NCI-H345 (cell line): ENCODE measurements at regions not wholly inside any gene's neighbourhood (a gene's known extent, or its start where the extent isn't known, plus 50 kb on each side); places are given as distances from the start of the nearest gene placed in this dataset.

Experiments
- DNase-seq: peaks from one replicate; lab custom pipeline; 2025; lab: John Stamatoyannopoulos, UW

GRCh38 chr2:111219285-111219684 lies 98.6 kb downstream of the BCL2L11 start:
- no peak for DNase-seq

DNA sequence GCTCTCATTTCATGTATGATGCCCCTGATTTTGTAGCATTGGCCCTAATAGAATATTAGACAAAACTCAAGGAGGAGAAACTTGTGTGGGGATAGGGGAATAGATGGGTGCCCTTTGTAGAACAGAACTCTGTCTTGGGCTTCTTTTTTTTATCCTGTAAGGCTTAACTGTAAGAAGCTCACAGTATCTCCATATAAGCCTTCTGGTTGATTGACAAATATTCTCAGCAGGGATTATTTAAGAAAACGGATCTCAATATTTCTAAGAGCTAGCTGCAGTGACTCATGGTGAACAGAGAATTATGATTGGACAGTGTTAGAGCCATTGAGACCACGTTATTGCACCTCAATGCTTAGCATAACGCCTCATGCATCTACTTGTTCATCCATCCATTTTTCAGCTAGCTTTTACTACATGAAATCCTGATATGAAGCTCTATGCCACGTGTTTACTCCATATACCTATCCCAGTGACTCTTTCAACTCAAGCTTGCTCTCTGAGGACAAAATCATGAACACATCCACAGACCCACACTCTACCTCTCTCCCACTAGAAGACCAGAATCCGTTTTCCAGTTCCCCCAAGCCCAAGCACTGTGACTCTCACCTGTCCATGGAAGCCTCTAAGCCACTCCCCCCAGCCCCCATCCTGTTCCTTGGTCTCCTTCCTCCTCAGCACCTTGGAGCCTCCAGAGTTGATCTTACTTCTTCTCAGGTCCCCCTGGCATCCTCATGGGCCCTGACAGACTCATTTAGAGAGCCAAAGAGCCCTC lies 99.2 kb downstream of the BCL2L11 start:
- DNase-seq, result no peak

- no peak for DNase-seq
Measured at GRCh38 chr2:111220962-111221361, 100.2 kb downstream of the BCL2L11 start.

DNA sequence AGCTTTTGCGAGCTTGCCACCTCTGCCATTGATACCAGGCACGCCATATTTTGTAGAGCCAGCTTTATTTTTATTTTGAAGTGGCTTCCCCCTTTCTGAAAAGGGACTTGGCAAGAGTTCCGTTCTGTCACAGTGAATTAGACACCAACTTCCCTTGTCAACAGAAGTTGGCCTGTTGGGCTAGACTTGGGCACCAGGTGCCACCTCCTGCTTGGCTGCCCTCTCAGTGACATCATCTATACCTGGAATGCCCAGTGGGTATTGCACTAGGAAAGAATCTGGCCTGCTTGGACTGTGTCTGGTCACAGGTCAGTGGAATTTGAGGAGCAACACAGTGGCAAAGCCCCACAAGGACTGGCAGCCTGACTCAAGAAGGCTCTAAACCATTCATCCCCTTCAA lies 101.0 kb downstream of the BCL2L11 start:
- peak; percentile 89 for DNase-seq

GRCh38 chr2:111222204-111222866 lies 101.6 kb downstream of the BCL2L11 start:
- no peak for DNase-seq

DNA sequence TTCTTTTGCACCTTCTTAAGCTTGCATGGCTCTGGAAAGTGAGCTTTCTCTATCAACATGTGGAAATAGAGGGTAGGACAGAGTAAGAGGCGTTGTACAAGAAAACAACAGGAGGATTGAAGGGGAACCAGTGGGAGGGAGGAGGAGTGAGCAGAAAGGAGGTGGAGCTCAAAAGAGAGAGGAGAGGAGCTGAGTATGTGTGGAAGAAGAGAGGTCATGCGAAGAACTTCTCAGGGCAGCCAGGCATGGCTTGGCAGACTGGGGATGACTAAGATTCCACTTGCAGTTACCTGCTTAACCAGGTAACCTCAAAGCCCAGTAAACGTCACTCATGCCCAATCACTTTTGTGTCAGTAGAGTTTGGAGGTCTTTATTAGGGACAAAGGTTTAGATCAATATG lies 105.1 kb downstream of the BCL2L11 start:
- no peak for DNase-seq

- DNase-seq, result no peak
Measured at GRCh38 chr2:111226876-111227700, 106.4 kb downstream of the BCL2L11 start.

DNA sequence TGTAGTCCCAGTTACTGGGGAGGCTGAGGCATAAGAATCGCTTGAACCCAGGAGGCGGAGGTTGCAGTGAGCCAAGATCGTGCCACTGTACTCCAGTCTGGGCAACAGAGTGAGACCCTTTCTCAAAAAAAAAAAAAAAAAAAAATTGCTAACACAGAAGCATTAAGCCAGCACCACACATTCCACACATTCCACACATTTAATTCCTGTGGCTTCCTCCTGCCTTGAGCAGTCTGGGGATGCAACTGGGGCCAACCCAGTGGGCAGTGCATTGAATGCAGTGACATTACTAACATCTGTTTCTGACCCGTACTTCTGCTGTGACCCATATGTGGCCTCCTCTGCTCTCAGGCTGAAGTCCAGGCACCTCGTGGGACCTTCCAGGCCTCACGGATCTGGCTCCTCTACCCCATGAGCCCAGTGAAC lies 107.0 kb downstream of the BCL2L11 start:
- DNase-seq, result no peak

- no peak for DNase-seq
Measured at GRCh38 chr2:111231532-111232252, 111.0 kb downstream of the BCL2L11 start.

GRCh38 chr2:111235192-111236015 lies 114.7 kb downstream of the BCL2L11 start:
- DNase-seq, result no peak

DNA sequence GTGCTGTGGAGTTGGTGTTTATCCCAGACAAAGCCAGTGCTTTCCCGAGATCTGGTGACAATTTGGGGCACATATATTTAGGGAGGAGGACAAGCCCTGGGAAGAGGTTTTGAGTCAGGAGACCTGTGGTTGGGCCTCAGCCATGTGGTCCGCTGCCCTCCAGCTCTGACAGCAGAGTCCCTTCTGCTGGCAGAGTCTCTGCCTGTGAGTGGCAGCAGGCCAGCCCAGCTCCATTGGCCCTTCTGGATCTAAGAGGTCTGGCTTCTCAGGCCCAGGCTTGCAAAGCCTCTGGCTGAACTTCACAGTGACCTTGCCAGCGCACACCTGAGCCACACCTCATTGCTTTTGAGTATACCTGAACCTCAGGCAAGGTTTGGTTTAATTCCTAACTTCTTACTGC lies 115.3 kb downstream of the BCL2L11 start:
- DNase-seq, result no peak

DNA sequence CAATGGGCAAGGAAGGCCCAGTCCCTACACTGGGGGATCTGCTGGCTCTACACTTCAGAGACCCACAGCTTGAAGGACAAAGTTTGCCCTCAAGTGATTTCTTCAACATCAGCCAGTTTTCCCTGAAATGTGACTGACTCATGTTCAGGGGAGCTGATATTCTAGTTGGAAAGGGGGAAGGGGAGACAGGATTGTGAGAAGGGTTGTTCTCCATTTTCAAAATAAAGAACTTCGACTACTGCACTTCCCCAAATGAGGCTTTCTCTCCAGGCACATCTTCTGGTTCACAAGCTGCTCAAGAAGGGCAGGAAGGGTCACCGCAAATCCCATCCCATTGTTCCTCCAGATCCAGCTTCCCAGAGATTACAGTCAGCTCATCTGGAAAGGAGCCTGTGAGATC lies 117.6 kb downstream of the BCL2L11 start:
- no peak for DNase-seq

DNA sequence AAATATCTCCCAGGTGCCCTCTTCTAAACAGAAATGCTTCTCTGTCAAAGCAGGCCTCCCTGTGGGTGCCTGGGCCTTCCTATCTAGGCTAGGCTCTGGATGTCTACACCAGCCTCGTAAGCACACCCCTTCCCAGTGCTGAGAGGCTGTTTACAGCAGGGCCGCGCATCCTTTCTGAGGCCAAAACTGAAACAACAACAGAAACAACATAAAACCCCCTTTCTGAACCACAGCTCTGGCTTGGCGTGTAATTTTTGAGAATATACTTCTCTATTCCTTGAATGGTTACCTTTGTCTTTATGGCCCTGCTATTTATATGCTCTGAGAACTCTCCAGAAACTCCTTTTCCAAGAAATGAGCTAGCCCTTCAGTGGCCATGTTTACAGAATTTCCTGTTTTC lies 118.4 kb downstream of the BCL2L11 start:
- no peak for DNase-seq

DNA sequence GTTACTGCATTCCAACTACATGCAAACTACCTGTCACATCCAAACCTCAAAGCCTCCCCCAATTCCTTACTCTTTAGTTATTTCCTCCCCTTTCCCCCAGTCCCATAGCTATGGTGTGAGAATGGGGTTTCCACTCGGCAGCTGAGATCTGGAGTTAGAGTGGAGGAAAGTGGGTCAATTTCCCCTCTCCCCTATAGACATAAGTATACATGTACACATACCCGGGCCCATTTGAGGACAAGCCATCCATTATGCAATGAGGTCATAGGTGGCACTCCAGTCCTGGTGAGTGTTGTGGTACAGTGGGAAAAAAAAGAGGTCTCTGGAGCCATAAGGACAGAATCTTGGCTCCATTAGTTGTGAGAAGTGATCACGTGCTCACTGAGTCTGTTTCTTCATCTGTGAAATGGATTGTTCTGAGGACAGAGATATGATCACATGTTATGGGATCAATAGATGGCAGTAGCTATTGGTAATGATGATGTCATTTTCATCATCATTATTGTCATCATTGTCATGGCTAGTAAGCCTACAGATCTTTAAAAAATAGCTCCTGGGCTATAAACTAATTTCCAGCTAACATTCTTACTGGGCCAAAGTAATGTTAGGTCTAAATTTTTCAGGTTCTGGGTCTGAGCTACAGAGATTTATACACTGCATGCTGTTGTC lies 119.0 kb downstream of the BCL2L11 start:
- DNase-seq, result no peak

DNA sequence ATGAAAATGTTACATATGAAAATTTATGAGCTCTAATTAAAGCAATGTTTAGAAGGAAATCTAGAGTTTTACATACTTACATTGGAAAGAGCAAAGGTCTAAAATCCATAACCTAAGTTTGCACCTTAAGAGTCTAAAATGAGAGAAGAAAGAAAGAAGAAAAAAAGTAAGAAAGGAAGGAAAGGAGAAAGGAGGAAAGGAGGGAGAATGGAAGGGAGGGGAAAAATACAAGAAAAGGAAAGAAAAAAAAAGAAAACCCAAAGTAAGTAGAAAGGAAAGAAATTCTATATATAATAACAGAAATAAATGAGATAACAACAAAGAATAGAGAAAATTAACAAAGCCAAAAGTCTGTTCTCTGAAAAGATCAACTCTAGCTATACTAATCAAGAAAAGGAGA lies 122.6 kb downstream of the BCL2L11 start:
- no peak for DNase-seq

- DNase-seq, result no peak
Measured at GRCh38 chr2:111244864-111245263, 124.2 kb downstream of the BCL2L11 start.

DNA sequence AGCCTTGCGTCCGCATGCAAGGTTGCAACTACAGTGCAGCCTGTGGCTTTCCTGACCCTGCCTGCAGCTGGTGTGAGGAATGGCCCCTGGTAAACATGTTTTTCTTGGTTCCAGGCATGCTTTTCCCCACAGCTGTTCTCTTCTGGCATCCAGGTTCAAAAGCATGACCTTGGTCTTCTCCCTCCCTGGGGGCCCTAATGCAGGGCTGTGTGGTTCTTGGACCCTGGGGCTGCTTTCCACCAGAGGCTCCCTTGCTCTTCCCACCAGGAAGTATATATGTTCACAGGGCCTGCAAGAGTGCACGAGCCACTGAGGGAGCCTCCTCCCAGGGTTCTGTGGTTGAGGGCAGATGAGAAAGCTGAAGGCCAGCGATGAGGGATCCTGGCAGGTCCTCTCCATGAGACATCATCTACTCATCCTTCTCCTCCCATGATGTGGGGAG lies 125.9 kb downstream of the BCL2L11 start:
- no peak for DNase-seq

GRCh38 chr2:111247491-111247890 lies 126.8 kb downstream of the BCL2L11 start:
- DNase-seq, result no peak

DNA sequence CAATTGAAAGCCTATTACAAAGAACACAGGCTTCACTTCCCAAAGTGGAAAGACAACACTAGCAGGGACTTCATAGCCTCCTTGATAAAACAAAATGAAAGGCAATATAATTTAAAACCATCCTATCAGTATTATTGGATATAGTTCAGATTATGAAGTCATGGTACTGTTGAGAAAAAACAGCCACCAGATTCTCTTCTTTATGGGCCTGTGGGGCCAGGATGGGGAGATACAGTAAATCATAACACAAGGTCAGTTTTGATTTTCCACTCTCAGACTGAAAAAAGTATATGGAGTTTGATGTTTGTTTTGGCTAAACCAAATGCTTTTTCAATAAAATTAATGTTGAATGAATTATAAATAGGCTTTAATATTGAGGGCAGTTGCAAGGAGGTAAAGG lies 129.1 kb downstream of the BCL2L11 start:
- DNase-seq, result no peak

DNA sequence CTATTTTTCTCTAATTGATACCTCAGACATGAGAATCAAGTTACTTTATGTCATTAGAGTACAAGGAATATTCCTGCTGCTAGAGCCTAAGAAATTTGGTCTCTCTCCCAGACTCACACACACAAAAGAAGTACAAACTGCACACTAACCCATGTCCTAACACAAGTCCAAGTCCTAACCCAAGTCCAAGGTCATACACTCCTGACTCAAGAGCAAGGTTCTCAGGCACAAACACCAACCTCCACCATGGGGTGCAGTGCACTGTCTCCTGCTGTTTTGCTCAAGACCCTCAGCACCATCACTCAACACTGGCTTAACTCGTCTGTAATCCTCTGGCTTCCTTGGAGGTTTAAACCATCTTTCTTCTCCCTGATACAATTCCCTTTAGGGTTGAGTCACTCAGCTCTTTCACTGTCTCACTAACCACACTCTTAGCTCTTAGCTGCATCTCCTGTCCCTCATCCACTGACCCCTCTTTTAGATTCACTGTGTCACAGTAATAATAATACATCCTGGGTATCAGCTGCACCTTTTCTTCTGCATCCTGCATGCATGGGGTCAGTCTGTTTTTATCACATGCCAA lies 129.8 kb downstream of the BCL2L11 start:
- no peak for DNase-seq
